ENCODE measurements at regions not wholly inside any gene's neighbourhood (a gene's known extent, or its start where the extent isn't known, plus 50 kb on each side); places are given as distances from the start of the nearest gene placed in this dataset.

- Histone ChIP-seq H3K4me3 (no peak overlapping the region), H3K27me3 (no peaks in the 10 kb centered on the region), H3K4me1 (no peaks in the 10 kb centered on the region), H3K9me3 (no peaks in the 10 kb centered on the region), H3K27ac (no peak overlapping the region), H3K36me3 (no peaks in the 10 kb centered on the region)
- WGBS, result 93% methylated on average over 2 of the region's 2 CpGs
- DNase-seq (ENCODE audit: low spot score in 2 of 2), result no peak
- TF ChIP-seq POLR2AphosphoS5 (IDR thresholded peaks at IDR 0.05) (no peak), POLR2A (IDR thresholded peaks at IDR 0.05) (no peak), EP300 (IDR thresholded peaks at IDR 0.05) (no peak), CTCF (IDR thresholded peaks at IDR 0.05) (no peak)
Observed at GRCh38 chr7:26955516-26955915, 91.1 kb upstream of the SKAP2 start.

DNA sequence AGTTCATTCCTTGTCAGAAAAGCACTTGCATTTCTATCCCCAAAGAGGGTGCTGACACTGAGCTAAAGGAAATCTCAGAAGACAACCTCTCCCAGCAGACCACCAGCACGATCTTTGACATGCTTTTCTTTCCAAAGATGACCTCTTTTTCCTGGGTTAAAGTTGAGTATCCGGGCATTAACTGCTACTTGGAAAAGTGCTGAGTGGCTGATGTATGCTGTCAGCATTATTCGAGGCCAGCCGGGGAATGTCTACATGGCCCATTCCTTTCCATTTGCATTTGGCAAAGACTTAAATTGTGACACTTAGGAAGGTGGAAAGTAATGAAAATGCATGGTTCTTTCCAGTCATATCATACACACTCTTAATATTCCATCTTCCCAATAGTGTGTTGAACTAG lies 90.6 kb upstream of the SKAP2 start:
- 73% methylated on average over 4 of the region's 4 CpGs for WGBS
- no peak overlapping the region for H3K27ac ChIP-seq
- TF ChIP-seq CTCF (IDR thresholded peaks at IDR 0.05), result no peak
- no peaks in the 10 kb centered on the region for H3K4me1 ChIP-seq
- H3K27me3 ChIP-seq, result no peaks in the 10 kb centered on the region
- no peaks in the 10 kb centered on the region for H3K36me3 ChIP-seq
- H3K4me3 ChIP-seq, result no peak overlapping the region
- DNase-seq (ENCODE audit: low spot score in 2 of 2), result no peak
- H3K9me3 ChIP-seq, result no peaks in the 10 kb centered on the region

- TF ChIP-seq CTCF (IDR thresholded peaks at IDR 0.05) (no peak), POLR2A (IDR thresholded peaks at IDR 0.05) (no peak), POLR2AphosphoS5 (IDR thresholded peaks at IDR 0.05) (no peak), EP300 (IDR thresholded peaks at IDR 0.05) (no peak)
- no peak for DNase-seq (ENCODE audit: low spot score in 2 of 2)
- no peaks in the 10 kb centered on the region for H3K4me1 ChIP-seq
- WGBS, result 83% methylated on average over 4 of the region's 4 CpGs
- H3K36me3 ChIP-seq, result no peaks in the 10 kb centered on the region
- no peaks in the 10 kb centered on the region for H3K27me3 ChIP-seq
- H3K9me3 ChIP-seq, result no peaks in the 10 kb centered on the region
- H3K27ac ChIP-seq, result no peak overlapping the region
- no peak overlapping the region for H3K4me3 ChIP-seq
Observed at GRCh38 chr7:26951407-26951950, 87.1 kb upstream of the SKAP2 start.

DNA sequence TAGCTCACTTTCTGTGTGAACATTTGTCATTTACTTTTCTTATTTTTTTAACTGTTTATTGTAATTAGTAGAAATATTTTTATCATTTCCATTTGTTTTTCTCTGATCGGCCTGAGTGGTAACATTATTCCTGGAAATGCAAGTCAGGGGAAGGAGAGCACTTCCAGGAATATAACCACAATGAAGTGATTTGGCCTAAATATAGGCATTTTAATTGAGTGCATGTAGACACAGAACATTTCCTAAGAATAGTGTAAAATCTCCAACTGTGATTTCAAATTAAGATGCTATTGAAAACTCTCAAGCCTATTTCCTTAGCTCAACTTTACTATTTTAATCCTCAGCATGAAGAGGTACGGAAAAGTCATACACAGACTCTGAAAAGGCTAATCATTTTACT lies 86.5 kb upstream of the SKAP2 start:
- Histone ChIP-seq H3K27me3 (no peaks in the 10 kb centered on the region), H3K27ac (no peak overlapping the region)
- WGBS, result 65% methylated on average over 2 of the region's 2 CpGs

DNA sequence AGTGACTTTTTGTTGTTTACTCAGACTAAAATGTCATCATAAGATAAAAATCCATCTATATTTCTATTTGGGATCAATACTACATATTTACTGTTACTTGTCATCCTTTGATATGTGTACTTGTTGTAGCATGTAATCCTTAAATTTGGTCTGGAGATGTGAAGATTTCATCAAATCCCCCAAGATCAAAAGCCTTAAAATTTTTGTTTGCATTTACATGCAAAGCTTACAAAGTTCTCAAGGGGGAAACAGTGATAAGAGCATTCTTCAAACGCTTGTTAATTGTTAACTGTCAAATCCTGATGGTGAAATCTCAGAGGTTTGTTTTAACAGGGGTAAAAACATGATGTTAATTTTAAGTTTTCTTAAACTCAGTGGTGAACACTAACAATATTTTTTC lies 84.9 kb upstream of the SKAP2 start:
- Histone ChIP-seq H3K27ac (no peak overlapping the region), H3K9me3 (no peaks in the 10 kb centered on the region), H3K4me3 (no peak overlapping the region), H3K36me3 (no peaks in the 10 kb centered on the region), H3K4me1 (no peaks in the 10 kb centered on the region), H3K27me3 (no peaks in the 10 kb centered on the region)
- DNase-seq (ENCODE audit: low spot score in 2 of 2), result no peak
- 85% methylated on average over 1 of the region's 1 CpG for WGBS
- no peak for TF ChIP-seq CTCF (IDR thresholded peaks at IDR 0.05)
- no peak for TF ChIP-seq EP300 (IDR thresholded peaks at IDR 0.05)
- TF ChIP-seq POLR2AphosphoS5 (IDR thresholded peaks at IDR 0.05), result no peak
- no peak for TF ChIP-seq POLR2A (IDR thresholded peaks at IDR 0.05)

More for the DNA sequence above, 86.5 kb upstream of the SKAP2 start:
- no peaks in the 10 kb centered on the region for H3K9me3 ChIP-seq
- no peaks in the 10 kb centered on the region for H3K4me1 ChIP-seq
- H3K36me3 ChIP-seq, result no peaks in the 10 kb centered on the region
- TF ChIP-seq POLR2AphosphoS5 (IDR thresholded peaks at IDR 0.05) (no peak), CTCF (IDR thresholded peaks at IDR 0.05) (no peak), POLR2A (IDR thresholded peaks at IDR 0.05) (no peak), EP300 (IDR thresholded peaks at IDR 0.05) (no peak)
- H3K4me3 ChIP-seq, result no peak overlapping the region
- no peak for DNase-seq (ENCODE audit: low spot score in 2 of 2)

Measured in suprapubic skin (tissue), 4 donors.